22Rv1 (cell line): ENCODE measurements at regions not wholly inside any gene's neighbourhood (a gene's known extent, or its start where the extent isn't known, plus 50 kb on each side); places are given as distances from the start of the nearest gene placed in this dataset.
"Not testable (repeated sequence)": the region's sequence is repeated elsewhere in the genome, so short reads cannot be mapped to it uniquely, and the experiment has no call there.

Source experiments
- H3K27ac ChIP-seq: fragments of 450-650 bp; 2 replicates; pipeline ENCODE4 v1.5.1; 2017
- ZFX ChIP-seq: fragments of 450-650 bp; IDR thresholded peaks from 2 replicates; pipeline ENCODE4 v1.6.1; 2017; ENCODE audit warnings: antibody characterized with exemption, borderline replicate concordance
- TF ChIP-seq, protein P1 (sequence below): fragments of 450-650 bp; IDR thresholded peaks from 2 replicates; pipeline ENCODE4 v1.5.1; 2017; ENCODE audit warnings: mild to moderate bottlenecking

- H3K27ac ChIP-seq, result no peak overlapping the region
- no peak for TF ChIP-seq ZFX
- TF ChIP-seq, protein P1, sequence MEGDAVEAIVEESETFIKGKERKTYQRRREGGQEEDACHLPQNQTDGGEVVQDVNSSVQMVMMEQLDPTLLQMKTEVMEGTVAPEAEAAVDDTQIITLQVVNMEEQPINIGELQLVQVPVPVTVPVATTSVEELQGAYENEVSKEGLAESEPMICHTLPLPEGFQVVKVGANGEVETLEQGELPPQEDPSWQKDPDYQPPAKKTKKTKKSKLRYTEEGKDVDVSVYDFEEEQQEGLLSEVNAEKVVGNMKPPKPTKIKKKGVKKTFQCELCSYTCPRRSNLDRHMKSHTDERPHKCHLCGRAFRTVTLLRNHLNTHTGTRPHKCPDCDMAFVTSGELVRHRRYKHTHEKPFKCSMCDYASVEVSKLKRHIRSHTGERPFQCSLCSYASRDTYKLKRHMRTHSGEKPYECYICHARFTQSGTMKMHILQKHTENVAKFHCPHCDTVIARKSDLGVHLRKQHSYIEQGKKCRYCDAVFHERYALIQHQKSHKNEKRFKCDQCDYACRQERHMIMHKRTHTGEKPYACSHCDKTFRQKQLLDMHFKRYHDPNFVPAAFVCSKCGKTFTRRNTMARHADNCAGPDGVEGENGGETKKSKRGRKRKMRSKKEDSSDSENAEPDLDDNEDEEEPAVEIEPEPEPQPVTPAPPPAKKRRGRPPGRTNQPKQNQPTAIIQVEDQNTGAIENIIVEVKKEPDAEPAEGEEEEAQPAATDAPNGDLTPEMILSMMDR, result no peak
Observed at GRCh38 chr16:5225931-5226655, 128.5 kb upstream of the EEF2KMT start.

DNA sequence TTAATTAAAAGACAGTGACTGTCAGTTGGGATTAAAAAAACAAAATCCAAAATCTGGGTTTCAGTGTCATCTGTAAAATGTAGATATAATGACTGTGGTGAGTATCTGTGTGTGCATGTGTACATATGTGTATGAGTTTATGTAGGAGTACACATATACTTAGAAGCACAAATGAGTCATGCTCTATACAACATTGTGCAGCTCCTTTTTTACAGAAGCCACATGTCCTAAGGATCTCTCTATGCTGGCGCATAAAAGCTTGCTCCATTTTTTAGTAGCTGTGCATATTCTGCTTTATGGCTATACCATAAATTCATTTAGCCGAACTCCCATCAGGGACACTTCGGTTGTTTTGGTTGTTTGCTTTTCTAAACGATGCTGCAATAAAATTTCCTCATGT lies 125.2 kb upstream of the EEF2KMT start:
- no peak for TF ChIP-seq ZFX
- TF ChIP-seq, protein P1, result no peak
- H3K27ac ChIP-seq, result no peak overlapping the region

DNA sequence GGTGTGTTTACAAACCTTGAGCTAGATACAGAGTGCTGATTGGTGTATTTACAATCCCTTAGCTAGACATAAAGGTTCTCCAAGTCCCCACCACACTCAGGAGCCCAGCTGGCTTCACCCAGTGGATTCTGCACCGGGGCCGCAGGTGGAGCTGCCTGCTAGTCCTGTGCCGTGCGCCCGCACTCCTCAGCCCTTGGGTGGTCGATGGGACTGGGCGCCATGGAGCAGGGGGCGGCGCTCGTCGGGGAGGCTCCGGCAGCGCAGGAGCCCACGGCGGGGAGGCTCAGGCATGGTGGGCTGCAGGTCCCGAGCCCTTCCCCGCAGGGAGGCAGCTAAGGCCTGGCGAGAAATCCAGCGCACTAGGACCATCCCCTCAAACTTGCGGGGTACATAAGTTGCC lies 124.2 kb upstream of the EEF2KMT start:
- not testable (repeated sequence) for H3K27ac ChIP-seq

DNA sequence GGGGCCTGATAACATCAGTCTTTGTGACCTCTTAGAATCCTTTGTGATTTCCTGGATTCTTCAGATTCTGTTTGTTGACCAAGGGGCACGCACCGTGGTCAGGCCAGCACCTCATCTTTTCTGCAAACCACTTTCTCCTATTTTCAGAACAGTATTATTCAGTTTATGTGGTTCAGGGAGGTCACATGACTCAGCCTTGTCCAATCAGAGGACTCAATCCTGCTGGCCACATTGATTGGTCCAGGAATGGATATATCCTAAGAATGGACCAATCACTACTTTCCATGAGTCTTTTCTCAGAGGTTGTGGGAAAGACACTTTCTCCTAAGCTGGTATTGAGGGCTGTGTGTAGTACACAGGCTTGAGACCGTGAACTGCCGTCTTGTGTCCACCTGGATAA lies 123.1 kb upstream of the EEF2KMT start:
- no peak overlapping the region for H3K27ac ChIP-seq
- TF ChIP-seq, protein P1, result no peak
- no peak for TF ChIP-seq ZFX

GRCh38 chr16:5216441-5217080 lies 119.0 kb upstream of the EEF2KMT start:
- H3K27ac ChIP-seq, result no peak overlapping the region

GRCh38 chr16:5215901-5216300 lies 118.3 kb upstream of the EEF2KMT start:
- H3K27ac ChIP-seq, result no peak overlapping the region
- TF ChIP-seq, protein P1, result no peak
- no peak for TF ChIP-seq ZFX

More at GRCh38 chr16:5216441-5217080, 119.0 kb upstream of the EEF2KMT start:
- no peak for TF ChIP-seq ZFX
- TF ChIP-seq, protein P1, result no peak

DNA sequence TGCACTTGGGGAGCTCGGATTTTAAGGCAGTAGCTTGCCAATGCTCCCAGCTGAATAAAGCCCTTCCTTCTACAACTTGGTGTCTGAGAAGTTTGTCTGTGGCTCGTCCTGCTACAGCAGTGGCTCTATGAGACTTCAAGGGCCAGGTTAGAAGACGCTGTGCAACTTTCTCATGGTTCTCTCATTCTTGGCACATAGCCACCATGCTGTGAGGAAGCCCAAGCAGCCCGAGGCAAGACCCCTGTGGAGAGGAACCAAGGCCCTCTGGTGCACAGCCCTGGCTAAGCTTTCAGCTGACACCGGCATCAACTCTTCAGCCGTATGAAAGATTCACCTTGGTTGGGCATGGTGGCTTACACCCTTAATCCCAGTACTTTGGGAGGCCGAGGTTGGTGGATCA lies 116.9 kb upstream of the EEF2KMT start:
- TF ChIP-seq, protein P1, result no peak
- TF ChIP-seq ZFX, result no peak

DNA sequence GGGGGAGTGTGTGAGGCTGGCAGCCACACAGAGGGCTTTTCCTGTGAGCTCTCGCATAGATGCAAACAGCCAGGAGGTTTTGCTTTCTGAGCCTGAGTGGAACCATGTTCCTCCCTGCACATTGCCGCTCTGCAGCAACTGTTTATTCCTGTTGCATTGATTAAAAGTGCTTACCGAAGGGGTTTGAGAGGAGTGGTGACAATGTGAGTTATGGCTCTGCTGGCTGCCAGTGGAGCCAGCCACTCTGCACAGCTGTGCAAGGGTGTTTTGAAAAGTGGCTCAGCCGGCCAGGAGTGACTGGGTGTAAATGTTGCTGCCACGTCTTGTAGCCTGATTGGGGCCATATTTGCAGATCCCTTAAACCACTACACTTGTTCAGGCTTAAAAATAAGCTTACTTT lies 114.9 kb upstream of the EEF2KMT start:
- not testable (repeated sequence) for H3K27ac ChIP-seq

More for the DNA sequence above, 116.9 kb upstream of the EEF2KMT start:
- H3K27ac ChIP-seq, result no peak overlapping the region

DNA sequence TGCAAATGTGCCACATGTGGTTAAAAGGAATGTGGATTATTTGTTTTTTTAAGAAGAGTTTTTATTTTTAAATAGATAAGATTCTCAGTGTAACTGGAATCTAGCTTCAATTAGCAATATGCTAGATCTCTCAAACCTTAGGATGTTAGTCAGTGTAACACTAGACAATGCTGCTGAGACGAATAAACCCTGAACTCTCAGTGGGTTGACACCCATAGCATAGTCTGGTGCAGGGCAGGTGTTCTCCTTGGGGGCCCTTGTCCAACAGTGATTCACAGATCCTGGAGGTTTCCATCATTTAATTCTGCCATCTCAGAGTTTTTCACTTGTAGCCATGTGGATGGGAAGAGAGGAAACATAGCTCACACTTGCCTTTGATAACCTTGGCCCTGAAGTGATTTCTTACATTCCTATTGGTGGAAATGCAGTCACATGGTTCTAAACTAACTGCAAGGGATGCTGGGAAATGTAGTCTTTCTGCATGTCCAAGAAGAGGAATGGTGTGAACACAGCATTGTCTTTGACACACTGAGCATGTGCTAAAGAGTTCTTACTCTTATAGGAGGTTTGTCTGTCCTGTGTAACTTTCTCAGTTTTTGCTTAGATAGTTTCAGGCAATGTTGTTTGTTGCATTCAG lies 110.4 kb upstream of the EEF2KMT start:
- H3K27ac ChIP-seq, result not testable (repeated sequence)
